ENCODE measurements at regions not wholly inside any gene's neighbourhood (a gene's known extent, or its start where the extent isn't known, plus 50 kb on each side); places are given as distances from the start of the nearest gene placed in this dataset.

- TF ChIP-seq GATA1 (IDR thresholded peaks at IDR 0.05; ENCODE audit: low read depth, low read length) (no peak), POLR2A (IDR thresholded peaks at IDR 0.05; ENCODE audit: low read length) (no peak)
- no peak for DNase-seq
These were observed 186.3 kb upstream of the EGLN3 start for GRCh38 chr14:34137001-34137745.

- TF ChIP-seq POLR2A (IDR thresholded peaks at IDR 0.05; ENCODE audit: low read length) = no peak
- no peak for TF ChIP-seq GATA1 (IDR thresholded peaks at IDR 0.05; ENCODE audit: low read depth, low read length)
- no peak for DNase-seq
These were observed 184.6 kb upstream of the EGLN3 start for GRCh38 chr14:34135492-34135891.

GRCh38 chr14:34134484-34134883, 183.6 kb upstream of the EGLN3 start:
- no peak for DNase-seq
- TF ChIP-seq POLR2A (IDR thresholded peaks at IDR 0.05; ENCODE audit: low read length) = no peak

GRCh38 chr14:34129927-34130552, 179.2 kb upstream of the EGLN3 start:
- TF ChIP-seq POLR2A (IDR thresholded peaks at IDR 0.05; ENCODE audit: low read length) = no peak
- TF ChIP-seq GATA1 (IDR thresholded peaks at IDR 0.05; ENCODE audit: low read depth, low read length) = no peak
- no peak for DNase-seq

- TF ChIP-seq POLR2A (IDR thresholded peaks at IDR 0.05; ENCODE audit: low read length) (no peak), GATA1 (IDR thresholded peaks at IDR 0.05; ENCODE audit: low read depth, low read length) (no peak)
- no peak for DNase-seq
These were observed 177.8 kb upstream of the EGLN3 start for GRCh38 chr14:34128665-34129064.

- no peak for TF ChIP-seq POLR2A (IDR thresholded peaks at IDR 0.05; ENCODE audit: low read length)
- TF ChIP-seq GATA1 (IDR thresholded peaks at IDR 0.05; ENCODE audit: low read depth, low read length) = no peak
- DNase-seq = no peak
These were observed 175.7 kb upstream of the EGLN3 start for GRCh38 chr14:34126586-34126985.

- DNase-seq = no peak
- TF ChIP-seq GATA1 (IDR thresholded peaks at IDR 0.05; ENCODE audit: low read depth, low read length) = no peak
- TF ChIP-seq POLR2A (IDR thresholded peaks at IDR 0.05; ENCODE audit: low read length) = no peak
These were observed 173.7 kb upstream of the EGLN3 start for GRCh38 chr14:34124585-34124984.

- no peak for TF ChIP-seq POLR2A (IDR thresholded peaks at IDR 0.05; ENCODE audit: low read length)
- no peak for TF ChIP-seq GATA1 (IDR thresholded peaks at IDR 0.05; ENCODE audit: low read depth, low read length)
- no peak for DNase-seq
These were observed 171.8 kb upstream of the EGLN3 start for GRCh38 chr14:34122650-34123049.

GRCh38 chr14:34122081-34122480, 171.2 kb upstream of the EGLN3 start:
- no peak for DNase-seq
- TF ChIP-seq POLR2A (IDR thresholded peaks at IDR 0.05; ENCODE audit: low read length) = no peak
- TF ChIP-seq GATA1 (IDR thresholded peaks at IDR 0.05; ENCODE audit: low read depth, low read length) = no peak

- DNase-seq = no peak
- TF ChIP-seq GATA1 (IDR thresholded peaks at IDR 0.05; ENCODE audit: low read depth, low read length) (no peak), POLR2A (IDR thresholded peaks at IDR 0.05; ENCODE audit: low read length) (no peak)
These were observed 169.5 kb upstream of the EGLN3 start for GRCh38 chr14:34120185-34120977.

- no peak for DNase-seq
- TF ChIP-seq POLR2A (IDR thresholded peaks at IDR 0.05; ENCODE audit: low read length) (no peak), GATA1 (IDR thresholded peaks at IDR 0.05; ENCODE audit: low read depth, low read length) (no peak)
These were observed 168.4 kb upstream of the EGLN3 start for GRCh38 chr14:34119107-34119858.

- TF ChIP-seq GATA1 (IDR thresholded peaks at IDR 0.05; ENCODE audit: low read depth, low read length) = no peak
- TF ChIP-seq POLR2A (IDR thresholded peaks at IDR 0.05; ENCODE audit: low read length) = no peak
- no peak for DNase-seq
These were observed 163.1 kb upstream of the EGLN3 start for GRCh38 chr14:34113991-34114390.

GRCh38 chr14:34113005-34113511, 162.2 kb upstream of the EGLN3 start:
- no peak for TF ChIP-seq GATA1 (IDR thresholded peaks at IDR 0.05; ENCODE audit: low read depth, low read length)
- no peak for TF ChIP-seq POLR2A (IDR thresholded peaks at IDR 0.05; ENCODE audit: low read length)
- no peak for DNase-seq

GRCh38 chr14:34111953-34112352, 161.1 kb upstream of the EGLN3 start:
- TF ChIP-seq GATA1 (IDR thresholded peaks at IDR 0.05; ENCODE audit: low read depth, low read length) (no peak), POLR2A (IDR thresholded peaks at IDR 0.05; ENCODE audit: low read length) (no peak)
- DNase-seq = no peak
